Muscle of leg (tissue), 3 donors: ENCODE measurements at regions not wholly inside any gene's neighbourhood (a gene's known extent, or its start where the extent isn't known, plus 50 kb on each side); places are given as distances from the start of the nearest gene placed in this dataset.

Experiments used
- DNase-seq: peaks from one replicate; pipeline ENCODE4 v3.0.0; 2013
- H3K27ac ChIP-seq: one replicate; pipeline ENCODE4 v1.5.1; 2013; ENCODE audit warnings: mild to moderate bottlenecking, low read length, control low read depth
- H3K27me3 ChIP-seq: one replicate; pipeline ENCODE4 v1.6.1; 2013; ENCODE audit warnings: low read length; ENCODE audit not compliant: control insufficient read depth, insufficient read depth
- H3K36me3 ChIP-seq: one replicate; pipeline ENCODE4 v1.6.1; 2013; ENCODE audit warnings: low read length; ENCODE audit not compliant: control insufficient read depth, insufficient read depth
- H3K4me1 ChIP-seq: one replicate; pipeline ENCODE4 v1.6.1; 2013; ENCODE audit warnings: low read length; ENCODE audit not compliant: control insufficient read depth, insufficient read depth
- H3K4me3 ChIP-seq: one replicate; pipeline ENCODE4 v1.5.1; 2013; ENCODE audit warnings: low read length, control low read depth
- H3K9me3 ChIP-seq: replicated peaks from 2 replicates; pipeline ENCODE4 v1.6.1; 2013; ENCODE audit warnings: low read depth, low read length; ENCODE audit not compliant: control insufficient read depth
- WGBS: methylation state at CpG from one replicate; pipeline ENCODE4 v1.1.5; 2013; ENCODE audit warnings: missing lambda C conversion rate; ENCODE audit not compliant: insufficient coverage; 5-methylcytosine and 5-hydroxymethylcytosine counted together

DNA sequence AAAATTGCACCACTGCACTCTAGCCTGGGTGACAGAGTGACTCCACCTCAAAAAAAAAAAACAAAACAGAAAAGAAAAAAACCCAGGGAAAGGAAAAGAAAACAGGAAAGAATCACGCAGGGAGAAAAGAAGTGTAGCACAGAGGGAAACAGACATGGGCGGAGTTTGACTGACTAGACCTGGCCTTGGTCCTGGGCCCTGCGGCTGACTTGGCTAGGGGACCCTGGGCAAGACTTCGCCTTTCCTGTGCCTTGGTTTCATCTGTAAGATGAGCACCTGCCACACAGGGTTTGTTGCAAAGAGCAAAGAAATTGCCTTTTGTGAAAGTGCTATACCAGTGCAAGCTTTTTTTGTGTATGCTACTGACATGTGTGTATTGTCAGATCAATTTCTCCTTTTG is 71.3 kb upstream of the KCNG1 start:
- 39% methylated on average over 4 of the region's 4 CpGs for WGBS
- H3K4me1 ChIP-seq: no peaks in the 10 kb centered on the region
- DNase-seq: peak; percentile 46
- H3K9me3 ChIP-seq: no peaks in the 10 kb centered on the region
- H3K27ac ChIP-seq: no peak overlapping the region
- H3K4me3 ChIP-seq: no peak overlapping the region
- H3K27me3 ChIP-seq: peaks cover 45% of the 10 kb centered on the region
- H3K36me3 ChIP-seq: no peaks in the 10 kb centered on the region

DNA sequence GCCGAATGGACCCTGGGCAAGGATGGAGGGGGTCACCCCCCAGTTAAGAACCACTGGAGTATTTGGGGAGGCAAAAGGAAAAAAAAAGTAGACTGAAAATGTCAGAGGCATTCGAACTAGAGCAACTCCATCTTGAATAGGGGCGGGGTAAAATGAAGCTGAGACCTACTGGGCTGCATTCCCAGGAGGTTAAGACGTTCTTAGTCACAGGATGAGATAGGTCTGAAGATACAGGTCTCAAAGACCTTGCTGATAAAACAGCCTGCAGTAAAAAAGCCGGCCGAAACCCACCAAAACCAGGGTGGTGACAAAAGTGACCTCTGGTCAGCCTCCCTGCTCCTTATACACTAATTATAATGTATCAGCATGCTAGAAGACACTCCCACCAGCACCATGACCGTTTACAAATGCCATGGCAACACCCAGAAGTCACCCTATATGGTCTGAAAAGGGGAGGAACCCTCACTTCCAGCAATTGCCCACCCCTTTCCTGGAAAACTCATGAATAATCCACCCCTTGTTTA is 70.4 kb upstream of the KCNG1 start:
- no peaks in the 10 kb centered on the region for H3K36me3 ChIP-seq
- 56% methylated on average over 3 of the region's 7 CpGs for WGBS
- no peaks in the 10 kb centered on the region for H3K4me1 ChIP-seq
- no peak for DNase-seq
- H3K27ac ChIP-seq: no peak overlapping the region
- H3K9me3 ChIP-seq: no peaks in the 10 kb centered on the region
- no peak overlapping the region for H3K4me3 ChIP-seq
- peaks cover 48% of the 10 kb centered on the region for H3K27me3 ChIP-seq

DNA sequence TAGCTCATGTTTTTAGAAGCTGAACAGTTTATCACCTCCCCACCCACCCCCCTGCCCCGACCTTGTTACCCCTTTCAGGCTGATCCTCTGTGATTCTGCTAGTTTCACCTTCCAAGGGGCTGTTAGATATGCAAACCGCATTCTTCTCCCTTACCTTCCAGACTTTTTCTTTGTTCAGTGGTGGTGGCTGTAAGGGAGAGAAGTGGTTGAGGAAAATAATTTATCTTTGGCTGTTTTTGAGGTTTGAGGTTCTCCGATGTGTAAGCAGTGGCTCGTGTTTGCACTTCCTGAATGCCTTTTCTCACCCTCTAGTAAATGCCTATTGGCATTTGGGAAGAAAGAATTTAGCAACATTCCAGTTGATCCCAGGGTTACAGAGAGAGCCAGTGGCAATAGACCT is 69.4 kb upstream of the KCNG1 start:
- DNase-seq: no peak
- Histone ChIP-seq H3K4me3 (no peak overlapping the region), H3K9me3 (no peaks in the 10 kb centered on the region), H3K36me3 (no peaks in the 10 kb centered on the region), H3K27ac (no peak overlapping the region), H3K4me1 (no peaks in the 10 kb centered on the region), H3K27me3 (peaks cover 51% of the 10 kb centered on the region)
- no CpG with 5 or more reads among the region's 4 CpGs for WGBS

DNA sequence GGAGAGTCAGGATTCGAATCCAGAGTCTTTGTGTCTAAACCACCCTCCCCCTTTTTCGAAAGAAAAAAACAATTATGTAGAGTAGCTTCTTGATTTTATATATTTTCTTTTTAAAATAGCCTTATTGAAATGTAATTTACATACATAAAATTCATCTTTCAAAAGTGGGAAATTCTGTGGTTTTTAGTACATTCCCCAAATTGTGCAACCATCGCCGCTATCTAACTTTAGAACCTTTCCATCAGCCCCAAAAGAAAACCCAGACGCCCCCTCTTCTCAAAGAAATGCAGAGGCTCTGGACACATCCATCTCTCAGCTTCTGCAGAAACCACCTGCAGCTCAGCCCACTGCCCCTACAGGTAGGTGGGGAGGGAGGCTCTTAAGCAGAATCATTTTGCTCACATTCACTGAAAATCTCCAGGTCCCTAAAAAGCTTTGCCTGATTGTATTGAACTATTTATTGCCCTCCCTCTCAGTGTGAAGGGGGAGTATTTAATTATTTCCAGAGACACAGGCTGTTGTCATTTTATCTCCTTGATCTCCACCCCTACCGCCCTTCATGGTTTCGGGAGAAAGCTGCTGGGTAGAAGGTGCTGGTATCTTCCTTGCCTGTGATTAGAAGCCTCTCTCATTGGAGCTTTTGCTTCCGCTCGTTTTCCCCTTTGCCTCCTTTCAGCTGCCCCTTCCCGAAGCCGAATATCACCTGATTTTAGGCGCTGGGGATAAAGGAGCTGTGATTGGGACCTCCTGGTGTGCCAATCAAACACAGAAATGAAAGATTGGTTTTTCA is 68.7 kb upstream of the KCNG1 start:
- Histone ChIP-seq H3K36me3 (no peaks in the 10 kb centered on the region), H3K9me3 (no peaks in the 10 kb centered on the region), H3K4me1 (no peaks in the 10 kb centered on the region), H3K27me3 (peaks cover 48% of the 10 kb centered on the region), H3K4me3 (no peak overlapping the region), H3K27ac (no peak overlapping the region)
- no peak for DNase-seq
- WGBS: no CpG with 5 or more reads among the region's 12 CpGs

DNA sequence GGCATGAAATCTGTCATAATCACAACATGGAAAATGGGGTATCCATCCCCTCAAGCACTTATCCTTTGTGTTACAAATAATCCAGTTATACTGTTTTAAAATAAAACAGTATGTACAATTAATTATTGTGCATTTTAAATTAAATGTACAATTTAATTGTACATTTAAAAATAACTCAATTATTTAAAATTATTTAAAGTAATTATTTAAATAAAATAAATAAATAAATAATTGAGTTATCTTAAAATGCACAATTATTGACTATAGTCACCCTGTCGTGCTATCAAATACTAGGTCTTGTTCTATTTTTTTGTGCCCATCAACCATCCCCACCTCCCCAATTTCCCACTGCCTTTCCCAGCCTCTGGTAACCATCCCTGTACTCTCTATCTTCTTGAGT is 66.9 kb upstream of the KCNG1 start:
- Histone ChIP-seq H3K4me3 (no peak overlapping the region), H3K4me1 (no peaks in the 10 kb centered on the region), H3K9me3 (no peaks in the 10 kb centered on the region), H3K27me3 (peaks cover 49% of the 10 kb centered on the region), H3K36me3 (no peaks in the 10 kb centered on the region), H3K27ac (no peak overlapping the region)
- DNase-seq: no peak
- no CpG with 5 or more reads among the region's 1 CpG for WGBS

DNA sequence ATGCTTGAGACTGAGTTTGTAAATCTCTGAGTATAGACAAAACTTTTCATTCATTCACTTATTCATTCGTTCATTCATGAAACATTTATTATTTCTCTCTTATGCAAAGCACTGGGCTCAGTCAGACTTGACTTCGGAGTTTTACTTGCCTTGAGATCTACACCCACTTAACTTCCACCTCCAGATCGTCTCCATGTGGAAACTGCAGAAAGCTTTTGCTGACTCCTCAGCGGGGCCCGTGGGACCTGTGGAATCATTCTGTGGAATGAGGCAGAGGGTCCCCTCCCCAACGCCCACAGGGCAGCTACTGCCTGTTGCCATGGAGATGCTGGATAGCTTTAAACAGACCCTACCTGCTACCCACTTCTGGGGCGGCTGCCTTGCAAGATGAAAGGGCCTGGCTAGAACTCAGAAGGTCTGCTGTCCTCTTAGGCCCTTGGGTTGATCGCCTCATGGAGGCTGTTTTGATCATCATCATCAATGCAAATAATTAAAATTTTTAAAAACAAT is 66.4 kb upstream of the KCNG1 start:
- peaks cover 49% of the 10 kb centered on the region for H3K27me3 ChIP-seq
- H3K9me3 ChIP-seq: no peaks in the 10 kb centered on the region
- H3K4me3 ChIP-seq: no peak overlapping the region
- no peak for DNase-seq
- no peaks in the 10 kb centered on the region for H3K36me3 ChIP-seq
- no peaks in the 10 kb centered on the region for H3K4me1 ChIP-seq
- 58% methylated on average over 6 of the region's 8 CpGs for WGBS
- H3K27ac ChIP-seq: no peak overlapping the region

DNA sequence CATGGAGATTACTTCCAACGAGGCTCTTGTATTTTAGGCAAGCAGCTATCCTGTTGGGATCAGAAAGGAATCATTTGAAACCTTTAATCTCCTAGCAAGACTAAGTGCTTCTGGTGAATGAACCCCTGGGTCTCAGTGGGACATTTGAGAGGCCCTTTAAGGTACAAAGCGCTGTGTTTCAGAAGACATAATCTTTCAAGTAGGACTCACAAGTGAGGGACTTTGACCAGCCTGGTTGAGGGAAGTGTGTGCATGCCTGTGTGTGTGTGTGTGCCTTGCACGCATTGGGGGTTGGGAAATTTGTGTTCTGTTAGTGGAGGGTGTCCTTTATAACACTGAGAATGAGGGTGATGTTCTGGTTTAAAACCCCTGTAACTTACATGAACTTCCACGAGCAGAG is 64.4 kb upstream of the KCNG1 start:
- Histone ChIP-seq H3K4me1 (no peaks in the 10 kb centered on the region), H3K27me3 (peaks cover 47% of the 10 kb centered on the region)
- WGBS: 40% methylated on average over 1 of the region's 4 CpGs

DNA sequence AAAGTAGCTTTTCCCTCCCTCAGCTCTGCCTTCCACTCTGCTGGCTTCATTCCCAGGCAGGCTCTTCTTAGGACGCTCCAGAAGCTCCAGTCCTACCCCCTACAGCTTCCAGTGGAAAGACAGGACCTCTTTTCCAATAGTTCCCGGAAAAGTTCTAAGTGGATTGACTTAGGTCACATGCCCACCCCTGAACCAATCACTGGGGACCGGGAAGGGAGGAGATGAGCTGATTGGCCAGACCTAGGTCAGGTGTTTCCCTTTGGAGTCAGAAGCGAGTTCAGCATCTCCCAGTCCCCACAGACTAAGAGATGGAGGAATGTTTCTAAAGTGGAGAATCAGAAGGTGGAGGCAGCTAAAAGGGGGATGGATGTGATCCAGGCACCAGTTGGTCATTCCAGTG is 62.9 kb upstream of the KCNG1 start:
- H3K27me3 ChIP-seq: peaks cover 35% of the 10 kb centered on the region

More for the DNA sequence above, 64.4 kb upstream of the KCNG1 start:
- Histone ChIP-seq H3K4me3 (no peak overlapping the region), H3K36me3 (no peaks in the 10 kb centered on the region), H3K9me3 (no peaks in the 10 kb centered on the region), H3K27ac (no peak overlapping the region)
- no peak for DNase-seq

DNA sequence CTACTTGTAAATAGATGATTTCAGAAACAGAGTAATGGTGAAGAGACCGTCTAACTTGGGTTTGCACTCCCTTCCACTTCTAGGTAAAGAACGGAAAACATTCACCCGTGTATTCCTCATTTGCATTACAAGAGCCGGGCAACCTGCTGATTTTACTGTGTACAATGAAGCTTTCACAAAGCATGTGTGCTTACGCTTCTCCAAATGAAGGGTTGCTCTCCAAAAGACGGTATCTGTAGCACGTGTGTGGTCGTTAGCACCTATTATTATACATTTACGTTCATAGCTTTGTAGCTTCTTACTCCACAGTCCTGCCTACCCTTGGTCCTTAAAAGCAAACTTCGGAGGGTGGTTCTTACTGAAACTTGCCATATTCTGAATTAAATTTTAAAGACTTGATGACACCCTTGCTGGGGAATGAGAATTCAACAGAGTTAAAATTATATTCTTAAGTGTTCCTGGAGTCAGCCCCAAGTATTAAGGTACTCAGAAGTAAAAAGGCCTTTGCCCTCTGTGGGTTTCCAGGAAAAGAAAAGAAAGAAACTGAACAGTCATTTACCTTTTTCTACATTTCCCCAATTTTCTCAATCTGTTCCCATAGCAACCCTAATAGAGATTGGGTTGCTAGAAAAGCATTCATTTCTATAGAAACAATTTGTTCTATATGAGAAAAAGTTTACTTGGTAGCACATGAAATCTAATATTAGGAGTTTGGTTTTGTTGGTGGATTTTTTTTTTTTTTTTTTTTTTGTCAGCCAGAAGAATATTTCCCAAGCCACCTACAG is 61.9 kb upstream of the KCNG1 start:
- Histone ChIP-seq H3K9me3 (no peaks in the 10 kb centered on the region), H3K27ac (no peak overlapping the region), H3K4me1 (no peaks in the 10 kb centered on the region), H3K27me3 (peaks cover 26% of the 10 kb centered on the region), H3K4me3 (no peak overlapping the region), H3K36me3 (no peaks in the 10 kb centered on the region)
- DNase-seq: no peak
- 77% methylated on average over 4 of the region's 10 CpGs for WGBS

More for the DNA sequence above, 62.9 kb upstream of the KCNG1 start:
- Histone ChIP-seq H3K4me3 (no peak overlapping the region), H3K27ac (no peak overlapping the region), H3K4me1 (no peaks in the 10 kb centered on the region), H3K36me3 (no peaks in the 10 kb centered on the region), H3K9me3 (no peaks in the 10 kb centered on the region)
- no CpG with 5 or more reads among the region's 4 CpGs for WGBS
- DNase-seq: no peak

DNA sequence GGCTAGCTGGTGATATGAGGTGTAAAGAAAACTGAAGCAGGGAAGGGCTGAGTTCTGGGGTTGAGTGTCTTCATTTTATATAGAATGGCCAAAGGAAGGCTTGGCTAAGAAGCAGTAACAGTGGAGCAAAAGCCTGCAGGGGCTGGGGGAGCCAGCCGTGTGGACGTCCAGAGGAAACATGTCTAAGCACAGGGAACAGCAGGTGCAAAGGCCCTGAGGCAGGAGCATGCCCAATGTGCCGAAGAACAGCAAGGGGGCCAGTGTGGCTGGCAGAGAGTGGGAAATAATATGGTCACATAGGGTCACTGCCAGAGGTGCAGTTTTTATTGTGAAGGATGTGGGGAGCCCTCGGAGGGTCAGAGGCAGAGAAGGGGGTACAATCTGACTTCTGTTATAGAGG is 60.5 kb upstream of the KCNG1 start:
- Histone ChIP-seq H3K36me3 (no peaks in the 10 kb centered on the region), H3K27ac (no peak overlapping the region), H3K4me3 (no peak overlapping the region), H3K4me1 (no peaks in the 10 kb centered on the region), H3K9me3 (no peaks in the 10 kb centered on the region), H3K27me3 (peaks cover 20% of the 10 kb centered on the region)
- WGBS: 72% methylated on average over 4 of the region's 4 CpGs
- DNase-seq: no peak
